GM12878 (cell line): ENCODE measurements at regions not wholly inside any gene's neighbourhood (a gene's known extent, or its start where the extent isn't known, plus 50 kb on each side); places are given as distances from the start of the nearest gene placed in this dataset.

Experiments used
- ATAC-seq: fragments of 200-7000 bp; cut with Tn5 transposase; 3 replicates; pipeline ENCODE4 v1.9.1; 2020; ENCODE audit warnings: mild to moderate bottlenecking, moderate library complexity
- BruUV-seq: library from RNA; stranded (reverse); fragments of 400-500 nt; replicated peaks from 2 replicates; lab custom pipeline; 2021; lab: Mats Ljungman, UMichigan
- CTCF ChIA-PET: fragments of 300-600 bp; sonication (Branson Sonifier 250); formaldehyde crosslinking; extraction: SDS; loops from one replicate; lab custom pipeline; 2021; ENCODE audit warnings: inconsistent platforms; lab: Yijun Ruan, JAX
- POLR2A ChIA-PET: fragments of 350-600 bp; formaldehyde crosslinking; extraction: SDS; loops from one replicate; lab custom pipeline; 2021; ENCODE audit warnings: inconsistent platforms; lab: Charles Lee
- RAD21 ChIA-PET: fragments of 300-600 bp; sonication (Branson Sonifier 250); formaldehyde crosslinking; loops from one replicate; lab custom pipeline; 2023; ENCODE audit warnings: antibody characterized with exemption; ENCODE audit not compliant: unreplicated experiment; lab: Charles Lee
- SMC1A ChIA-PET: fragments of 300-600 bp; sonication (Branson Sonifier 250); formaldehyde crosslinking; loops from one replicate; lab custom pipeline; 2023; ENCODE audit not compliant: unreplicated experiment, uncharacterized antibody; lab: Charles Lee
- DNase-seq: peaks from one replicate; pipeline ENCODE4 v3.0.0-alpha.2; 2011; ENCODE audit warnings: low read depth, low spot score
- FAIRE-seq: peaks from 3 replicates; lab custom pipeline; 2011; peaks lifted over from hg19 to GRCh38; lab: Jason Lieb, UNC
- H2AFZ ChIP-seq: 2 replicates; pipeline ENCODE4 v1.6.0; 2011; ENCODE audit warnings: low read depth, low read length, control low read depth; ENCODE audit not compliant: control insufficient read depth
- H3K27ac ChIP-seq: 2 replicates; pipeline ENCODE4 v1.5.1; 2011; ENCODE audit warnings: control low read depth; ENCODE audit not compliant: control insufficient read depth, insufficient read depth
- H3K27me3 ChIP-seq, 2 experiments: replicated peaks in 1 of 2; 2 replicates each; pipeline versions ENCODE4 v1.6.0 to v1.6.1; 2011; ENCODE audit warnings: low read length in 1 of 2; ENCODE audit not compliant: control insufficient read depth in 2 of 2, insufficient read depth in 2 of 2
- H3K36me3 ChIP-seq, 2 experiments: 2 replicates each; pipeline ENCODE4 v1.5.1; 2011; ENCODE audit warnings: low read length in 1 of 2; ENCODE audit not compliant: control insufficient read depth in 2 of 2, insufficient read depth in 2 of 2
- H3K4me1 ChIP-seq: 2 replicates; pipeline ENCODE4 v1.6.1; 2011; ENCODE audit warnings: mild to moderate bottlenecking, low read length, moderate library complexity, mixed read lengths; ENCODE audit not compliant: control insufficient read depth, insufficient read depth
- H3K4me2 ChIP-seq: 2 replicates; pipeline ENCODE4 v1.6.0; 2011; ENCODE audit warnings: control low read depth; ENCODE audit not compliant: control insufficient read depth, insufficient read depth
- H3K4me3 ChIP-seq: fragments of 200-600 bp; sonication (generic); 2 replicates; pipeline ENCODE4 v1.5.1; 2016
- H3K79me2 ChIP-seq: 2 replicates; pipeline ENCODE4 v1.6.0; 2011; ENCODE audit warnings: low read length; ENCODE audit not compliant: control insufficient read depth, insufficient read depth
- H3K9ac ChIP-seq: 2 replicates; pipeline ENCODE4 v1.8.0; 2011; ENCODE audit warnings: low read length, control low read depth, mixed read lengths; ENCODE audit not compliant: control insufficient read depth, insufficient read depth
- H3K9me3 ChIP-seq: replicated peaks from 3 replicates; pipeline ENCODE4 v1.5.1; 2011; ENCODE audit warnings: mild to moderate bottlenecking, low read length; ENCODE audit not compliant: control insufficient read depth, insufficient read depth
- H4K20me1 ChIP-seq: 2 replicates; pipeline ENCODE4 v1.6.0; 2011; ENCODE audit not compliant: control insufficient read depth, insufficient read depth
- CHD1 ChIP-seq: IDR thresholded peaks from 2 replicates; pipeline ENCODE4 v1.6.1; 2012; ENCODE audit warnings: low read depth, low read length, improper control_type of control experiment
- EP300 ChIP-seq, 2 experiments: fragments of 150-350 bp in 1 of 2; IDR thresholded peaks; 2 replicates each; pipeline ENCODE4 v1.6.1; 2011 to 2012; ENCODE audit warnings: low read depth in 2 of 2, low read length in 2 of 2, borderline replicate concordance in 1 of 2, improper control_type of control experiment in 1 of 2, inconsistent platforms in 1 of 2; ENCODE audit not compliant: control insufficient read depth in 1 of 2
- HDAC6 ChIP-seq: fragments of 200-600 bp; sonication (generic); IDR thresholded peaks from one replicate; pipeline ENCODE4 v1.8.0; 2017; ENCODE audit warnings: antibody characterized with exemption; ENCODE audit not compliant: unreplicated experiment
- IKZF2 ChIP-seq, 2 experiments: fragments of 450-650 bp; IDR thresholded peaks; 2 replicates each; pipeline ENCODE4 v1.6.1; 2017; ENCODE audit warnings: mild to moderate bottlenecking in 2 of 2, moderate library complexity in 2 of 2
- MEF2B ChIP-seq: fragments of 450-650 bp; IDR thresholded peaks from 2 replicates; pipeline ENCODE4 v1.6.1; 2018; ENCODE audit warnings: mild to moderate bottlenecking, moderate library complexity; ENCODE audit not compliant: partially characterized antibody, poor library complexity, severe bottlenecking
- NFXL1 ChIP-seq: fragments of 450-650 bp; IDR thresholded peaks from 2 replicates; pipeline ENCODE4 v1.6.1; 2017; ENCODE audit warnings: antibody characterized with exemption, mild to moderate bottlenecking, borderline replicate concordance
- NFYB ChIP-seq: IDR thresholded peaks from 2 replicates; pipeline ENCODE4 v1.6.1; 2011; ENCODE audit warnings: low read depth, mild to moderate bottlenecking, low read length, improper control_type of control experiment, moderate library complexity; ENCODE audit not compliant: insufficient read depth
- NRF1 ChIP-seq: conservative IDR thresholded peaks from 2 replicates; pipeline ENCODE4 v1.6.1; 2011; ENCODE audit warnings: mild to moderate bottlenecking, low read depth, low read length, improper control_type of control experiment
- SIX5 ChIP-seq: IDR thresholded peaks from 2 replicates; pipeline ENCODE4 v1.6.1; 2011; ENCODE audit warnings: mild to moderate bottlenecking, low read depth, low read length, moderate library complexity; ENCODE audit not compliant: severe bottlenecking
- SMAD1 ChIP-seq: fragments of 450-650 bp; IDR thresholded peaks from 2 replicates; pipeline ENCODE4 v1.6.1; 2018; ENCODE audit warnings: mild to moderate bottlenecking, low read depth; ENCODE audit not compliant: partially characterized antibody
- SMAD5 ChIP-seq: IDR thresholded peaks from 2 replicates; pipeline ENCODE4 v1.6.1; 2016; ENCODE audit warnings: antibody characterized with exemption, low read depth
- STAT3 ChIP-seq: IDR thresholded peaks from 2 replicates; pipeline ENCODE4 v1.6.1; 2011; ENCODE audit warnings: low read depth, low read length, improper control_type of control experiment
- TARDBP ChIP-seq: IDR thresholded peaks from 2 replicates; pipeline ENCODE4 v1.6.1; 2016; ENCODE audit warnings: borderline replicate concordance
- TCF3 ChIP-seq: IDR thresholded peaks from 2 replicates; pipeline ENCODE4 v1.6.1; 2012; ENCODE audit warnings: low read depth, mild to moderate bottlenecking, low read length, borderline replicate concordance; ENCODE audit not compliant: insufficient read depth
- WGBS: methylation state at CpG from one replicate; pipeline ENCODE4 v1.1.6; 2016; ENCODE audit warnings: low lambda C conversion rate; ENCODE audit not compliant: insufficient replicate concordance, insufficient coverage; ENCODE audit errors: missing lambda C conversion rate; 5-methylcytosine and 5-hydroxymethylcytosine counted together
- in situ Hi-C: fragments of 300-500 bp; cut with MboI; formaldehyde crosslinking; loops from 9 replicates; pipeline ENCODE4 v1.14.3; 2018; ENCODE audit warnings: mixed read lengths
- intact Hi-C: fragments of 100-400 bp; cut with micrococcal nuclease; formaldehyde crosslinking; loops from one replicate; pipeline ENCODE4 v1.14.2; 2022; ENCODE audit not compliant: unreplicated experiment

DNA sequence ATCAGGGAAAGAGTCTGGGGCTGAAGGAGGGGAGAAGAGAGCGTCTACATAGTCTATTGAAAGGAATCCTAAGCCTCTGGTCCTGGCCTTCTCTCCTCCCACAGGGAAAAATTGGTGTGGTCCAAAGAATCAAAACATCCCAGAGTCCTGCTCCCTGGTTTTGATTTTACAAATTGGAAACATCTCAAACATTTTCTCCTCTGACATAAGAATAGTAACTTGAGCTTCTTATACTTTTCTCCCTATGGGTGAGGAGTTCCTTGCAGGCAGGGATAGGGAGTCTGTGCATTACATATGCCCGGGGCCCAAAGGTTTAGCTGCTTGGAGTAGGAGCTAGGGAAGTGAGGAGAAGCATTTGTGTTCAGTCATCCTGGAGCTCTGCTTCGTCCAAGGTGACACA is 120.0 kb upstream of the GGTLC1 start:
- Histone ChIP-seq H3K27ac (no peak overlapping the region), H3K9me3 (no peaks in the 10 kb centered on the region), H3K4me3 (no peak overlapping the region), H2AFZ (no peak overlapping the region), H3K36me3 (no peaks in the 10 kb centered on the region), H3K4me1 (no peaks in the 10 kb centered on the region), H3K4me2 (no peak overlapping the region), H3K27me3 (peaks cover 0 to 5% of the 10 kb centered on the region in 2 experiments; a peak in 2 of 4 replicates), H3K79me2 (no peaks in the 10 kb centered on the region), H4K20me1 (no peaks in the 10 kb centered on the region), H3K9ac (no peak overlapping the region)
- ChIA-PET RAD21 (no interaction called here), CTCF (no interaction called here), SMC1A (interaction anchor here (1.2 kb wide), 1 partner anchor 32 kb away, joined by 3 read pairs; no protein-coding TSS in a partner anchor), POLR2A (no interaction called here)
- FAIRE-seq (no peak), ATAC-seq (no peak), DNase-seq (no peak)
- in situ Hi-C loops (no loop called here), intact Hi-C loops (no loop called here)
- 69% methylated on average over 3 of the region's 3 CpGs for WGBS
- no TSS peak for BruUV-seq
- TF ChIP-seq NRF1 (no peak), NFXL1 (no peak), EP300 (IDR thresholded peaks at IDR 0.05; ENCODE audit: borderline replicate concordance in 1 of 2, control insufficient read depth in 1 of 2, low read depth in 2 of 2, low read length in 2 of 2) (no peak), HDAC6 (no peak), IKZF2 (IDR thresholded peaks at IDR 0.05) (no peak), NFYB (no peak), STAT3 (no peak), CHD1 (no peak), SMAD1 (no peak), SMAD5 (no peak), MEF2B (no peak), TARDBP (no peak), TCF3 (no peak), SIX5 (no peak)
